Left lung (tissue), 4 donors: ENCODE measurements at regions not wholly inside any gene's neighbourhood (a gene's known extent, or its start where the extent isn't known, plus 50 kb on each side); places are given as distances from the start of the nearest gene placed in this dataset.

Experiments
- ATAC-seq: fragments of 200-7000 bp; cut with Tn5 transposase; one replicate; pipeline ENCODE4 v1.9.1; 2020; ENCODE audit warnings: moderate library complexity
- DNase-seq, 4 donors: peaks; one replicate each; pipeline ENCODE4 v3.0.0-alpha.2; 2013 to 2020
- H3K27ac ChIP-seq, 2 donors: fragments of 200-600 bp; sonication (generic) in 1 of 2; one replicate each; pipeline versions ENCODE4 v1.5.0 to v1.8.0; 2020 to 2021
- H3K27me3 ChIP-seq, 2 donors: fragments of 200-600 bp; sonication (generic) in 1 of 2; one replicate each; pipeline versions ENCODE4 v1.5.0 to v1.8.0; 2020 to 2021
- H3K36me3 ChIP-seq, 2 donors: fragments of 200-600 bp; sonication (generic) in 1 of 2; one replicate each; pipeline versions ENCODE4 v1.5.0 to v1.8.0; 2020 to 2021
- H3K4me1 ChIP-seq, 2 donors: fragments of 200-600 bp; one replicate each; pipeline ENCODE4 v1.8.0; 2021
- H3K4me3 ChIP-seq, 2 donors: fragments of 200-600 bp; sonication (generic) in 1 of 2; one replicate each; pipeline versions ENCODE4 v1.5.0 to v1.8.0; 2020 to 2021; ENCODE audit warnings: mild to moderate bottlenecking in 1 of 2
- H3K9me3 ChIP-seq, 2 donors: fragments of 200-600 bp; sonication (generic) in 1 of 2; one replicate each; pipeline versions ENCODE4 v1.5.0 to v1.8.0; 2020 to 2021
- CTCF ChIP-seq, 2 donors: fragments of 200-600 bp; sonication (generic) in 1 of 2; IDR thresholded peaks; one replicate each; pipeline versions ENCODE4 v1.5.0 to v1.8.0; 2021; ENCODE audit warnings: antibody characterized with exemption in 2 of 2
- intact Hi-C, 2 donors: fragments of 100-400 bp; cut with DNase I; formaldehyde crosslinking; loops; one replicate each; pipeline versions ENCODE4 v1.11.2 to v1.14.2; 2022
- donor health status: DM: no; HTN: yes; CAD: no.
- donor health status: DM: no; HTN: no; CAD: no.

- Histone ChIP-seq H3K36me3 (no peaks in the 10 kb centered on the region), H3K4me1 (no peaks in the 10 kb centered on the region), H3K4me3 (no peak overlapping the region), H3K27me3 (no peaks in the 10 kb centered on the region), H3K9me3 (peaks cover 0 to 8% of the 10 kb centered on the region in 2 donors), H3K27ac (no peak overlapping the region)
- ATAC-seq = no peak
- no peak for TF ChIP-seq CTCF (IDR thresholded peaks at IDR 0.05)
- intact Hi-C loops = no loop called here
- DNase-seq = no peak
These were observed 259.9 kb downstream of the SLITRK1 start for GRCh38 chr13:83622422-83622784.

GRCh38 chr13:83621765-83622421 is 260.4 kb downstream of the SLITRK1 start:
- H3K4me1 ChIP-seq = no peaks in the 10 kb centered on the region
- intact Hi-C loops = no loop called here
- no peak overlapping the region for H3K27ac ChIP-seq
- no peaks in the 10 kb centered on the region for H3K27me3 ChIP-seq
- ATAC-seq (no peak), DNase-seq (no peak)
- no peak overlapping the region for H3K4me3 ChIP-seq
- H3K9me3 ChIP-seq = peaks cover 0 to 8% of the 10 kb centered on the region in 2 donors
- H3K36me3 ChIP-seq = no peaks in the 10 kb centered on the region
- no peak for TF ChIP-seq CTCF (IDR thresholded peaks at IDR 0.05)

GRCh38 chr13:83620530-83621220 is 261.6 kb downstream of the SLITRK1 start:
- Histone ChIP-seq H3K4me3 (no peak overlapping the region), H3K4me1 (no peaks in the 10 kb centered on the region), H3K9me3 (peaks cover 0 to 8% of the 10 kb centered on the region in 2 donors), H3K27me3 (no peaks in the 10 kb centered on the region), H3K36me3 (no peaks in the 10 kb centered on the region), H3K27ac (no peak overlapping the region)
- TF ChIP-seq CTCF (IDR thresholded peaks at IDR 0.05) = no peak
- ATAC-seq (no peak), DNase-seq (no peak)
- intact Hi-C loops = no loop called here

- DNase-seq = no peak
- Histone ChIP-seq H3K27me3 (no peaks in the 10 kb centered on the region), H3K4me3 (no peak overlapping the region), H3K27ac (no peak overlapping the region), H3K36me3 (no peaks in the 10 kb centered on the region), H3K4me1 (no peaks in the 10 kb centered on the region), H3K9me3 (peaks cover 0 to 10% of the 10 kb centered on the region in 2 donors)
- intact Hi-C loops = no loop called here
- no peak for ATAC-seq
- TF ChIP-seq CTCF (IDR thresholded peaks at IDR 0.05) = no peak
These were observed 263.3 kb downstream of the SLITRK1 start for GRCh38 chr13:83618966-83619365.

GRCh38 chr13:83613524-83613923 is 268.8 kb downstream of the SLITRK1 start:
- H3K4me1 ChIP-seq = no peaks in the 10 kb centered on the region
- H3K27me3 ChIP-seq = no peaks in the 10 kb centered on the region
- H3K4me3 ChIP-seq = no peak overlapping the region
- ATAC-seq = no peak
- H3K9me3 ChIP-seq = peaks cover 0 to 30% of the 10 kb centered on the region in 2 donors
- DNase-seq = no peak
- TF ChIP-seq CTCF (IDR thresholded peaks at IDR 0.05) = no peak
- H3K36me3 ChIP-seq = no peaks in the 10 kb centered on the region
- intact Hi-C loops = no loop called here
- H3K27ac ChIP-seq = no peak overlapping the region
